CD4-positive, alpha-beta T cell (primary cell): ENCODE measurements at regions not wholly inside any gene's neighbourhood (a gene's known extent, or its start where the extent isn't known, plus 50 kb on each side); places are given as distances from the start of the nearest gene placed in this dataset.

Experiments used
- ATAC-seq: fragments of 200-7000 bp; cut with Tn5 transposase; one replicate; pipeline ENCODE4 v1.10.0; 2022; ENCODE audit warnings: mild to moderate bottlenecking; ENCODE audit not compliant: poor library complexity
- CTCF ChIA-PET: fragments of 350-600 bp; sonication (Branson Sonifier 250); formaldehyde crosslinking; loops from one replicate; lab custom pipeline; 2021; ENCODE audit warnings: antibody characterized with exemption, inconsistent platforms; lab: Charles Lee
- POLR2A ChIA-PET: fragments of 350-600 bp; sonication (Branson Sonifier 250); formaldehyde crosslinking; loops from one replicate; lab custom pipeline; 2021; ENCODE audit warnings: antibody characterized with exemption, inconsistent platforms; lab: Charles Lee
- DNase-seq, 14 experiments: peaks; one replicate each; pipeline ENCODE4 v3.0.0-alpha.2; 2013 to 2020; ENCODE audit warnings: mixed read lengths in 2 of 14
- H3K27ac ChIP-seq, 2 donors: one replicate each; pipeline versions ENCODE4 v1.5.1 to v1.7.0; 2013; ENCODE audit warnings: low read length in 2 of 2, low read depth in 1 of 2, mild to moderate bottlenecking in 1 of 2
- H3K27me3 ChIP-seq, 2 experiments: 1 replicate in 1 of 2; 2 replicates in 1 of 2; pipeline versions ENCODE4 v1.6.1 to v1.7.0; 2013; ENCODE audit warnings: low read length in 2 of 2, control low read depth in 1 of 2, mild to moderate bottlenecking in 1 of 2, moderate library complexity in 1 of 2; ENCODE audit not compliant: insufficient read depth in 2 of 2, control insufficient read depth in 1 of 2
- H3K36me3 ChIP-seq: one replicate; pipeline ENCODE4 v1.6.1; 2013; ENCODE audit warnings: low read length, control low read depth; ENCODE audit not compliant: insufficient read depth
- H3K4me1 ChIP-seq: one replicate; pipeline ENCODE4 v1.6.1; 2013; ENCODE audit warnings: low read length, control low read depth; ENCODE audit not compliant: insufficient read depth
- H3K4me3 ChIP-seq: one replicate; pipeline ENCODE4 v1.5.1; 2013; ENCODE audit warnings: mild to moderate bottlenecking, low read length, moderate library complexity
- H3K9me3 ChIP-seq, 2 experiments: 1 replicate in 1 of 2; 2 replicates in 1 of 2; pipeline versions ENCODE4 v1.6.1 to v1.7.0; 2013; ENCODE audit warnings: low read length in 2 of 2, mild to moderate bottlenecking in 2 of 2, control low read depth in 1 of 2, moderate library complexity in 1 of 2; ENCODE audit not compliant: control insufficient read depth in 1 of 2, insufficient read depth in 1 of 2
- H3K27ac Mint-ChIP-seq: one replicate; pipeline ENCODE4 v1.8.0; 2020; ENCODE audit warnings: mixed read lengths
- H3K27me3 Mint-ChIP-seq: one replicate; pipeline ENCODE4 v1.8.0; 2021; ENCODE audit warnings: mixed read lengths
- H3K36me3 Mint-ChIP-seq: one replicate; pipeline ENCODE4 v1.8.0; 2021; ENCODE audit warnings: low read depth, mixed read lengths
- H3K4me1 Mint-ChIP-seq: one replicate; pipeline ENCODE4 v1.8.0; 2021; ENCODE audit warnings: low read depth, mixed read lengths
- H3K4me3 Mint-ChIP-seq: one replicate; pipeline ENCODE4 v1.8.0; 2020; ENCODE audit warnings: mild to moderate bottlenecking, mixed read lengths
- H3K9me3 Mint-ChIP-seq: one replicate; pipeline ENCODE4 v1.8.0; 2020; ENCODE audit warnings: mixed read lengths
- CTCF ChIP-seq: fragments of 200-600 bp; IDR thresholded peaks from one replicate; pipeline ENCODE4 v1.8.0; 2022; ENCODE audit warnings: antibody characterized with exemption, mild to moderate bottlenecking
- intact Hi-C, 2 experiments: fragments of 100-400 bp; cut with DNase I in 1 of 2; cut with micrococcal nuclease in 1 of 2; formaldehyde crosslinking; loops; one replicate each; pipeline versions ENCODE4 v1.15.1 to v1.9.0; 2023 to 2025; cut with DNase I, micrococcal nuclease

- H3K9me3 Mint-ChIP-seq, result no peaks in the 10 kb centered on the region
- Histone ChIP-seq H3K9me3 (no peaks in the 10 kb centered on the region), H3K4me1 (no peaks in the 10 kb centered on the region), H3K27me3 (no peaks in the 10 kb centered on the region), H3K27ac (no peak overlapping the region), H3K36me3 (no peaks in the 10 kb centered on the region), H3K4me3 (no peak overlapping the region)
- no peak for ATAC-seq
- no peak for TF ChIP-seq CTCF
- ChIA-PET POLR2A (no interaction called here), CTCF (no interaction called here)
- DNase-seq, result no peak
- H3K27me3 Mint-ChIP-seq, result peaks cover 8% of the 10 kb centered on the region
- H3K36me3 Mint-ChIP-seq, result no peaks in the 10 kb centered on the region
- H3K27ac Mint-ChIP-seq, result no peak overlapping the region
- no peaks in the 10 kb centered on the region for H3K4me1 Mint-ChIP-seq
- intact Hi-C loops, result no loop called here
- H3K4me3 Mint-ChIP-seq, result no peak overlapping the region
Observed at GRCh38 chr15:88730751-88731150, 72.5 kb upstream of the ACAN start.

GRCh38 chr15:88735212-88735611 is 68.0 kb upstream of the ACAN start:
- no peaks in the 10 kb centered on the region for H3K27me3 ChIP-seq
- H3K4me1 ChIP-seq, result no peaks in the 10 kb centered on the region
- H3K27ac ChIP-seq, result no peak overlapping the region
- H3K27ac Mint-ChIP-seq, result no peak overlapping the region
- CTCF ChIA-PET, result interaction anchor here (0.7 kb wide), 1 partner anchor 14 kb away, joined by 3 read pairs; no protein-coding TSS in a partner anchor
- no peak overlapping the region for H3K4me3 Mint-ChIP-seq
- no peaks in the 10 kb centered on the region for H3K36me3 ChIP-seq
- no peaks in the 10 kb centered on the region for H3K4me1 Mint-ChIP-seq
- H3K4me3 ChIP-seq, result no peak overlapping the region
- no peaks in the 10 kb centered on the region for H3K36me3 Mint-ChIP-seq
- TF ChIP-seq CTCF, result no peak
- no peaks in the 10 kb centered on the region for H3K9me3 ChIP-seq
- DNase-seq (no peak), ATAC-seq (no peak)
- intact Hi-C loops, result no loop called here
- POLR2A ChIA-PET, result no interaction called here
- H3K9me3 Mint-ChIP-seq, result no peaks in the 10 kb centered on the region
- peaks cover 41% of the 10 kb centered on the region for H3K27me3 Mint-ChIP-seq

GRCh38 chr15:88736204-88736603 is 67.0 kb upstream of the ACAN start:
- Mint-ChIP-seq H3K36me3 (no peaks in the 10 kb centered on the region), H3K27ac (no peak overlapping the region), H3K9me3 (no peaks in the 10 kb centered on the region), H3K27me3 (peaks cover 51% of the 10 kb centered on the region), H3K4me1 (no peaks in the 10 kb centered on the region), H3K4me3 (no peak overlapping the region)
- no peak overlapping the region for H3K27ac ChIP-seq
- H3K4me3 ChIP-seq, result no peak overlapping the region
- no peaks in the 10 kb centered on the region for H3K4me1 ChIP-seq
- ChIA-PET CTCF (no interaction called here), POLR2A (no interaction called here)
- TF ChIP-seq CTCF, result no peak
- peaks cover 0 to 2% of the 10 kb centered on the region in 2 experiments for H3K27me3 ChIP-seq
- no peaks in the 10 kb centered on the region for H3K36me3 ChIP-seq
- ATAC-seq (no peak), DNase-seq (no peak)
- intact Hi-C loops, result no loop called here
- no peaks in the 10 kb centered on the region for H3K9me3 ChIP-seq
